B cell (primary cell): ENCODE measurements at regions not wholly inside any gene's neighbourhood (a gene's known extent, or its start where the extent isn't known, plus 50 kb on each side); places are given as distances from the start of the nearest gene placed in this dataset.

Experiments
- CTCF ChIP-seq: fragments of 200-600 bp; IDR thresholded peaks from one replicate; pipeline ENCODE4 v1.8.0; 2022; ENCODE audit warnings: antibody characterized with exemption, mild to moderate bottlenecking
- EZH2 ChIP-seq: IDR thresholded peaks from 2 replicates; pipeline ENCODE4 v1.6.1; 2012; ENCODE audit warnings: borderline replicate concordance, low read depth, mild to moderate bottlenecking, moderate library complexity, low read length; ENCODE audit not compliant: insufficient read depth, poor library complexity, severe bottlenecking

- TF ChIP-seq CTCF = no peak
- TF ChIP-seq EZH2 = no peak
These were observed 116.5 kb downstream of the NOL4 start for GRCh38 chr18:34108206-34108605.
